ENCODE measurements at regions not wholly inside any gene's neighbourhood (a gene's known extent, or its start where the extent isn't known, plus 50 kb on each side); places are given as distances from the start of the nearest gene placed in this dataset.
A peak's percentile ranks its signal among the peaks of the same experiment; 100 is the strongest.

DNA sequence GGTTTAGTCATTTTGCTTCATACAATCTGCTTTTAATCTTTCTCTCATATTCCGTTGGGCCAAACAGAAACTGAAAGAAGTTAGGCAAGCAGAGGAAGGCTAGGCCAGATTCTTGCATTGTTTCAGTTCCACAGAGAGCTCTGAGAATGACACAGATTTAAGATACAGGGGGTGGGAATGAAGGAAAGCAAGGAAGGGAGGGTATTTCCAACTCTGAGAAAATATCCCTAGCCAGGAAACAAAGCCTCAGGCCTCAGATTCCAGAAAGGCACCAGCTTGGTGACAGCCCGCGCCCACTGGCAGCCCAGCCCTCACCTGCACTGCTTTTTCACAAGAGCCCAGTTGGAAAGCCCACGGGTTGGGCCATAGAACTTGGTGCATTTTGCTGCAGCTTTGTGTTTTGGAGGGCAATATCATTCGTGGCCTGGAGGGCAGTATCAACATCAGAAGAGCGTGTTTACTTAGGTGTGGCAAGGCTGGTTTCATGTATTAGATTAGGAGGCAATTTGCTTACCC lies 63.5 kb downstream of the ENC1 start:
- no peak for DNase-seq

DNA sequence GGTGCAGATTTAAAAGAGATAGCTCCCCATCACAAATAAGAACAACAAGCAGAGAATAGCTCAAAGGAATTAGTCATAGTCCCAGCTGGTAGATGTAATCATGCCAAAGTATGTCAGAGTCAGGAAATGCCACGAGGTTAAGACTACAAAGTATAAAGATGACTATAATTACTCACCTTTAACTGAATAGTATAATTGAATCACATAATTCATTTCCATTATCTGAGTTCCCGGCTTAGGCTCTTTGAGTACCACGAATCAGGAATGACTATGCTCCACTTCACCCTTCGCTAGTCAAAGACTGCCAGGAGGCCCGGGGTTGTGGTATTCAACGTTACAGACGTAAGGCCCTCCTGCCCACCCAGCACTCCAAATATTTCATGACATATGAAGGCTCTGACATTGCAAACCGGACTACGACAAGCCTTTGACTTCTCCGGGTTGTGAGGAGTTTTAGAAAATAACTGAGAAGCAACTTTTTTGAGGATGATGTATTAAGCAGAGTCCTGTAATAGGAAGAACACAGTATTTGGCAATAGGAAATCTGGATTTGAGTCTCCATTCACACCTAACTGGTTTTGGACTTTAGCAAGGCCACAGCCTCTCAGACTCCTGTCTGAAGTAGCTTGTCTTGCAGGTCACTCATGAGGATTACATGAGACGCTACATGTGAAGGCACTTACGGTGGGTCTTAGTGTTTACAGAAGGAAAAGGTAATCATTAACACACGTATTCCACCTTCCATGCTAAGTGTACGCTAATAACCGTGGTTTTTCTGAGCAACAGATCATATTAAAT lies 64.6 kb downstream of the ENC1 start:
- no peak for DNase-seq

DNA sequence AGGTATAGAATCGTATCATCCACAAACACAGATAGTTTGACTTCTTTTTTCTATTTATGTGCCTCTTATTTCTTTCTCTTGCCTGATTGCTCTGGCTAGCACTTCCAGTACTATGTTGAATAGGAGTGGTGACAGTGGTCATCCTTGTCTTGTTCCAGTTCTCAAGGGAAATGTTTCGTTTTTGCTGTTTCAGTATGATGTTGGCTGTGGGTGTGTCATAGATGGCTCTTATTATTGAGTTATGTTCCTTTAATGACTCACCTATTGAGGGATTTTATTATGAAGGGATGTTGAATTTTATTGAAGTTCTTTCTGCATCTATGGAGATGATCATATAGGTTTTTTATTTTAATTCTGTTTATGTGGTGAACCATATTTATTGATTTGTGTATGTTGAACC lies 70.3 kb downstream of the ENC1 start:
- DNase-seq: no peak

DNA sequence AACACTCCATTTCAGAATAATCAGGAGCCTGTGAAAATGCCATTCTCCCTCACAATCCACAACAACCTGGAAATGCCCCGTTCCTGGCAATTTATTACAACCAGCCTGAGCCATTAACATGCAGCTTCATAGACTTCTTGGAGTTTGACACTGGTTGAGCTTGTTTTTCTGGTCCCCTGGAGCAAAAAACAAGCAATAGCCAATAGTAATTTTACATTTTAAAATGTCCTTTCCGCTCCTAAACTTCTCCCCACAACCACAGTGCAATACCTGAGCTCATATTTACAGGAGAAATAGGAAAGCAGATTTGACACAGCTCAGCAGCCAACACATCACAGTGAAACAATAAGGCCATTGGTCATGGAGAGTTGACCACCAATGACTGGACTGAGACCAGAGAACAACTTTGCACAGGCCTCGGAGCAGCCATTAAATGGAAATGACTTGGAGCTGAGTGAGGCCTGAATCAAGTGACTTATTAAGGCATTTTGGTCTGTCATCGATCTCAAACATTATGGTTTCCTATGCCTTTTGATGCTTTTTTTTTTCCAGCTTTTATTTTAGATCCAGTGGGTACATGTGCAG lies 73.0 kb downstream of the ENC1 start:
- DNase-seq: no peak

DNA sequence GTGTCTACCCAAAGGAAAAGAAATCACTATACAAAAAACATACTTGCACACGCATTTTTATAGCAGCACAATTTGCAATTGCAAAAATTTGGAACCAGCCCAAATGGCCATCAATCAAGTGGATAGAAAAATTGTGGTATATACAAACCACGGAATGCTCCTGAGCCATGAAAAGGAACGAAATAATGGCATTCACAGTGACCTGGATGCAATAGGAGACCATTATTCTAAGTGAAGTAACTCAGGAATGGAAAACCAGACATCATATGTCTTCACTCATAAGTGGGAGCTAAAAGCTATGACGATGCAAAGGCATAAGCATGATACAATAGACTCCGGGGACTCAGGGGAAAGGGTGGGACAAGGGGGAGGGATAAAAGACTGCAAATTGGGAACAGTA lies 78.4 kb downstream of the ENC1 start:
- no peak for DNase-seq

DNA sequence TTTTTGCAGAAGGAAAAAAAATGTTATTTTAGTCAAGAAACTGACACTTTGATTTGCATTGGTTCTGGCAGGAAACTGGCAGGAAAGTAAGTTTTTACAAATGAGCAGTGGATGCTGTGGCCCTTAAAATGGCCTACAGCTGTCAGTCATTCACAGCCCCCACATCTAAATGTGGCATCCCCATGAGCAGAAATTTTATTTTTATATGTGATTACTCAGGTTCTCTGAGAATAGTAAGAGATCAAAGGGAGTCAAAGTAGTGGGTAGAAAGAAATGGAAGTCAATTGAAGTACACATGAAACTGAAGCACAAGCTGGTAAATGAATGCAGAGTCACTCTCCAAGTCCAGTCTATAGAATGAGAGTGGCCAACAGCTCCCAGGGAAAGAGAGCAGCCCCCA lies 80.3 kb downstream of the ENC1 start:
- DNase-seq: no peak

DNA sequence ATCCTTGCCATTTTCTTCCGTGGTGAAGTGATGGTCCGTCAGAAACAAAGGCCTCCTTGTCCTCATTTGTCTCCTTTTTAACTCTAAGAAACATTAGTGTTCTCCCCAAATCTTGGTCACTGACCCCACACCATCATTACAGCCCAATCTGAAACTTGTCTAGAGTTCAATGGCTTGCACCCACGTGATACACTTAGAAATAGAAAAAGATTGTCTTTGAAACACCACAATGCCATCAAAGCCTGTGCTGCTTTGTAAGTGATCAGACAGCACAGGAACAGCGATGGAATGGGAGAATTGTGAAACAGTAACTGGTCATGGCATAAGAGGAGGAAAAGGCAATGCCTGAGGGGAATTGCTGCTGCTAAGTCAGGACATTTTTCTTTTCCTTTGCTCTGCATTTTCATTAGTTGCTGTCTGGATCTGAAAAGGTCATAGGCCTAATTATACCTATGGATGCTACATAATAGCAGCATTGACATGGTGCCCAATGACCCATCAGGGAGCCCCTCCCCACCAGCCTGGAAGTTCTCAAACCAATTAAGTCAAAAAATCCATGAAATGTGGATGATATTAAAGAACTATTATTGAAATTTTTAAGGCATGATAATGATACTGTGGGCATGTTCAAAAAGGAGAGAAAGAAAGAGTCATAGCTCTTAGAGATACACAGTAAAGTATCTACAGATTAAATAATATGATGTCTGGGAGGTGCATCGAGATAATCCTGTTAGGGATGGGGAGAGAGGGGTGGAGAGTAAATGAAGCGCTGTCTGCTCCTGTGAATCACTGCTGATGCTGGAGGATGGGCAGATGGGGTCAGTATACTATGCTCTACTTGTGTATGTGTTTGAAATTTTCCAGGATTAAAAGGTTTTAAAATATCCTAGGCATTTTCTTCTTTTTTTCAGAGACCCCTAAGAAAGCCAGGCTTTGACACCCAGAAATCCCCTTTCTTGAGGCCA lies 83.6 kb downstream of the ENC1 start:
- no peak for DNase-seq

DNA sequence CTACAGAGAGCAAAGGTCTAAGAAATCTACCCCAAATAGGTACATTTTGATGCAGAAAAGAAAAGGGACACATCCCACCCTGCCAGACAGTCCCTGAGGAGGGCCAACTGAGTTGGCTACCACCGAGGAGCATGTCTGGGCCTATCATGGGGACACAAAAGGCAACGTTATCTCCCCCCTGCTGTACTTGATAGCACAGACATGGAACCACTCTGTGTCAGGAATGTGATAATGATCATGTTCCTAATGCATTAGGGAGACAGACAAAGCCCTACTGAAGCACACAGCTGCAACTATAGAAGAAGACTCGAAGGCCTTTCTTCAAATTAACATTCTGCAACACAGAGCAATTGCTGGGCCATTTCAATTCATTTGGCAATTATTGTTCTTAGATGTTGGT lies 84.5 kb downstream of the ENC1 start:
- no peak for DNase-seq

DNA sequence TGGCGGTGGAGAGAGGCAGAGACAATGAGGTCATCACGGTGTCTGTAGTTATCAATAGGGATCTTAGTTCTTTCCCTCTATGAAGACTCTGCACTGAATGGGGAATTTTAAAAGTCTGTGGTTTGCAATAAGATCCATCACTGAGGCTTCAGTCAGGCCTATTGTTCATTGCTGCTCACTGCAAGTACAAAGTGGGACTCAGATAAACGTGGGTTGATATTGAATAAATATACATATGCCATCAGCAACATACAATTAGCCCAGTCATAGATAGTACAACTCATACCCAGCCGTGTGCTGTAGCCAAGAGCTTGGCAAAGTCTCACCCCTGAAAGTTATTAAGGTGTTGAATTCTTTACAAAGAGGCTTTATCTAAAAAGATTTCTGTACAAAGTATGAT lies 88.4 kb downstream of the ENC1 start:
- no peak for DNase-seq

DNA sequence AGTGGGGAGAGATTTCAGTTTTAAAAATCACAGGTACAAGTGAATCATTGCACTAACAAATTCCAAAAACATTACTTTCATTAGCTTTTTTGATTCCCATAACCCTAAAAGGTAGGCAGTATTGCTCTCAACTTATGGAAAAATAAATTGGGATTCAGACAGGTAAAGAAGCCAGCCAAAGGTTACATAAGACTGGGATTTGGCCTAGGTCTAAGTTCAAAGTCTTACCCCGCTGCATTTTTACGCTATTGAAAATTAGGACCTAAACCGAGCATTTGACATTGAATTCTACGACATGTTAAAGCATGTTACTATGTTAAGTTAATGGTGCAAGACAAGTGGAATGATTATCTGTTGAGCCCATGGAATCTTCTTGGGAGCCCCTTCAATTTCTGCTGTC lies 89.6 kb downstream of the ENC1 start:
- DNase-seq: no peak

DNA sequence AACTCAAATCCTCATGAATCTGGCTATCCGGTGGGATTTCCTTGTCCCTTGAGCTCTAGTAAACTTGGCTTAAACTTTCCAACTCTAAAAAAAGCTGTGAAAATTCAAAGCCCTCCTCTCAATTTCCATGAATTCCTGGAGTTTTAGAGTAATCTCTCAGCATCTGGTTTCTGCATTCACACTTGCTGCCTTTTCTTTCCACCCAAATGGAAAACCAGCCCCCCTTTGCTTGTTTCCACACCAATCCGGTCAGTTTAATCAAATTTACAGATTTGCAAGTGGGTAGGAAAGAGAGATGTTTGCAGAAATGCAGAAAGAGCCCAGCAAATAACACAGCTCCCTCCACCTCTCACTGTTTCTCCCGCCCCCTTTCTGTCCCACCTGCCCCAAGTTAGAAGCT lies 91.1 kb downstream of the ENC1 start:
- no peak for DNase-seq

DNA sequence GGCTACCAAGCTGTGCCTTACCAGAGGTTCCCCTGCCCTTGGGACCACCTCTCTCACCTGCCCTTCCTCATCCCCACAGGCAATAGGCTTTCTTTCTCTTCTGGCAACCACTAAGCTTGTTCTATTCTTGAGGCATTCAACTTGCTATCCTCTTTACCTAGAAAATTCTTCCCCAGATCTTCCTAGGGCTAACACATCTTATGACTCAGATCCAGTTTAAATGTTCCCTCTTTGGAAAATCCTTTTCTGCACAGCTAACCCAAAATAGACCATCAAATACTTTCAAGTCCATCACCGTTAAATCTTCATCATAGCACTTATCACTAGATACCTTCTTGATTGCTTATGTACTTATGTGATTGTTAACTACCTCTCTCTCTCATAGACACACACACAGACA lies 93.7 kb downstream of the ENC1 start:
- no peak for DNase-seq

DNA sequence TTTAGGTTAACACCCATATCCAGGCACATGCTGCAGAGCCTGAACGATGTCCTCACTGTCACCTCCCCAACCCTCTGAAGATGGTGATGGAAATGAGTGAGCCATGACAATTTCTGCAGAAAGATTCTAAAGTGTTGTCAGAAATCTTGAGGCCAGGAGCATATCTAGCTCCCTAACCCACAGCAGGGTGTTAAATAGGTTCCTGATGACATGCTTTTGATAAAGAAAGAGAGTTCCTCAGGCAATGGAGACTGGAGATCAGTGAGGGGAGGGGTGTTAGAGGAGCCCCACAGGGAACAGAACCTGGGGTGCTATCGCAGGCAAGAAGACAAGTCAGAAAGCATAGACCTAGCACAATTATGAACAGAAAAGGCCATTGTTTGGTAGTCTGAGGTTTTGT lies 95.7 kb downstream of the ENC1 start:
- no peak for DNase-seq

DNA sequence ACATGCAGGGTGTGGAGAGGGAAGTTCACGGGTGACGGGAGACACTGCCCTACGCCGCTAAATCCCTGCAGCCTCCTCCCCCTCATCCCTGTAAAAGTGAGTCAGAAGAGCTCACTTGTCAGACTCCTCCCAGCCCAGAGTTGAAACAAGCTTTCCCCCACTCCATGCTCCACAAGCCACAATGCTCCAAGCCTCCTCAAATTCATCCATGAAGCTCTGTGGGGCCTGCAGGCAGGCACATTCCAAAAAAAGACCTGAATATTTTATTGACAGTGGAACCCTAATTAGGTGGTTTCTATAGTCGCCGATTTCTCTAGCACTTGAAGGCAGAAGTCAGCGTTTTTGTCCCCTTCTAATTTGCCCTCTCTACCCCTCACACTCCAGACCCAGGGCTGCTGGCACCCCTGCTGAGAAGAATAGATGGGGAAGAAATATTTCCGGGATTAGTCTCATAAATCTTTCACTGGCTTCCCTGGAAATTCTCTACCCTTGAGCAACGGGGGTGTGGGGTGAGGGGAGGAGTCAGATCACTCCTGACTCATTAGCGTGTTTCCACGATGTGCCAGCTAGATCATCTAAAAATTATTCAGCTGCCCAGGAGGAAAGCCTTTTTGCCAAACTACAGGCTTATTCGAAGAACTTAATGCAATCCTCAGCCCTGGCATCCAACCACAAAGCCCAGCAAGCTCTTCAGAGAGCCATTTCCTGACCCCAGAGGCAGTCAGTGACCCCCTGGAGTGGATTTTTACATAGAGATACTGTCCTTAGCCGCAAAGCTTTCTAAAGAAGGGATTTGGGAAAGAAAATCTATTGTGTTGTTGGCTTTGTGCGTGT lies 97.1 kb downstream of the ENC1 start:
- peak; percentile 43 for DNase-seq

DNA sequence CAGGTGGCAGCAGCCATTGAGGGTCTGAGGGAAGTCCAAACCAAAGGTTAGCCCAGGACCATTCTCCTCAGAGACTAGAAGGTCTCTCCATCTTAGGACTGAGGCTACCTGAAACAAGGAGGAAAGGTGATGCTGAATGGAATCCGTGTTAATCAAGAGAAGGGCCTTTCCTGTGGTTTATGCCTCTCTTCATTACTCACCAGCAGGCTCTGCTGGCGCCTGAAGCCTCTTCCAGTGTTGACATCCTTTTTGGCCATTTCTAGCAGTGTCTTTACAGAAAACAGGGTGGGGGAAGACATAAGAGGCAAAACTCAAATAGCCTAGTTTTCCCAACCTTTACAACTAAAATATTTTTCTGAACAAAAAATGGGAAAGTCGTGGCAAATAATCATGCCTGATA lies 98.0 kb downstream of the ENC1 start:
- no peak for DNase-seq

DNA sequence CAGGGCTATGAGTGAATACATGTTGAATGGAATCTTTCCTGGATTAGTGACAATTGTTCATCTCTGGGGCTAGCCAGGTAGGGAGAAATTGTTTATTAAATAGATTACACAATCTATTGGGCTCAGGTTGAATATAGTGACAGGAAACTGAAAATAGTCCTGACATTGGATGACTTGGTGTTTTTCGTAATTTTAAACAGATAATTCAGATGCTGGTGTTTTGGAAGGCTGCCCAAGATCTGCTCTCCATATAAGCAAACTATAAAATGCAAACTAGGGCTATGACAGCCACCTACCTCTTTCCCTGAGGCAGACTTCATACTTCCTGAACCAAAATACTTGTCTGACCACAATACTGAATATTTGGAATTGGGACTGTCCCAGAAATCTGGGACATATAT lies 99.1 kb downstream of the ENC1 start:
- no peak for DNase-seq

DNA sequence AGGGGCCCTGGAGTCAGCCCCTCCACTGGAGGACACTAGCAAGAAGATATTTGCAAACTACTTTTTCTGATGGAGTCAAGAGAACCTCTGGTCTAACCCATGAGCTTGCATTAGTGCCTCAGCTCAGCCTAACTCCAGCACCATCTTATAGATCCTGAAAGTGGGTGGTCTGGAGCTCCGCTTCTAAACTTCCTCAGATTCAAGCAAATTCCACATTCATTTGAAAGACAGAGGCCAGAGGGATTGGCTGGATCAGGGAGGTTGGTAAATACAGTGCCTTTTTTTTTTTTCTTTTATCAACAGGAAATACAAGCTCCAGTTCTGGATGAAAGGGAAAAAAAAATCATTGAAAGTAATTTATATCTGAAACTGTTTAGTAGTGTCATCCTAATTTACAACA lies 99.9 kb downstream of the ENC1 start:
- no peak for DNase-seq

DNA sequence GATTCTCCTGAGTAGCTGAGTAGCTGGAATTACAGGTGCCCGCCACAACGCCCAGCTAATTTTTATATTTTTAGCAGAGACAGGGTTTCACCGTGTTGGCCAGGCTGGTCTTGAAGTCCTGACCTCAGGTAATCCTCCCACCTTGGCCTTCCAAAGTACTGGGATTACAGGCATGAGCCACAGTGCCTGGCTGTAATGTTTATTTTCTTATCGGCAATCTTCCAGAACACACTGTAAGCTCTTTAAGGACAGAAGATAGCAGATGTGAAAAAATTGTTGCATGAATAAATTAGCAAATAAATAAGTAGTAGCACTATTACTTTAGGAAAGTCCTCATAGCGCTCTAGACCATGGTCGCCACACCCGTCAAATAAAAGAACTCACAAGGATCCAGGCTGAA lies 100.5 kb downstream of the ENC1 start:
- DNase-seq: no peak

DNA sequence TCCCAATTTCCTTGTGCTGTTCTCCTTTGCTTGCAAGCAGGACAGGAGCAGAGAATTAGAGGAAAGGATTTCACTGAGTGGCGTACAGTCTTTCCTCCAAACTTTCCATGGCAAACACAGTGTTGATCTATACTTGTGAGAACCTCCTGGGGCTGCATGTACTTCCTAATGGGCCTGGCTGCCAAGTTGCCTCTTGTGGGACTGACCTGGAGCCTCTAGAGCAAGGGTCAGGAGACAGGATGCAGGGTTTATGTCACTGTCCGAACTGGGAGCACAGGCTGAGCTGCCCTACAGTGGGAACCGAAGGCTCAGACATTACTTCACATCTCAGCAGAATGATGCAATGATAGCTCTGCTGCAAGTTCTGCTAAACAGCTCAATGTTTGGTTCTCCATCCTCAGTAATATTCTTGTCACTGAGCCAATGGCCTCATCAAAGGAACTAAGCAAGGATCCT lies 102.3 kb downstream of the ENC1 start:
- peak; percentile 53 for DNase-seq

DNA sequence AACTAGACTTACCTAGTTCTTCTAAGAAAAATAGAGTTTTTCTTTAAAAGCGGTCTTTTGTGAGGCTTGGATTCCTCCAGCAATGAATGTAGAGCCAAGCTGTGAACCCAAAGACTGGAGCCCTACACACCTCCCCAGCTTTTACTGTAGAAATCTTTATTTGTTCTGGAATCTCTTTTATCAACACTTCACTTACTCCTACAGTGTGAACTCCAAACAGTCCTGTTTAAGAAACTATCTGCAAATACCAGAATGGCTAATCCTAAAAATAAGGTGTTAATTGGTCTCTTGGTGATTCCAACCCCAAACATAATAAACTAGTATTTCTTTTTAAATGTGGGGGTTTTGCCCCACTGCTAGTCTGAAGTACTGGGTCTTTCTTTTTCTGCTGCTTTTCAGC lies 103.9 kb downstream of the ENC1 start:
- DNase-seq: no peak

DNA sequence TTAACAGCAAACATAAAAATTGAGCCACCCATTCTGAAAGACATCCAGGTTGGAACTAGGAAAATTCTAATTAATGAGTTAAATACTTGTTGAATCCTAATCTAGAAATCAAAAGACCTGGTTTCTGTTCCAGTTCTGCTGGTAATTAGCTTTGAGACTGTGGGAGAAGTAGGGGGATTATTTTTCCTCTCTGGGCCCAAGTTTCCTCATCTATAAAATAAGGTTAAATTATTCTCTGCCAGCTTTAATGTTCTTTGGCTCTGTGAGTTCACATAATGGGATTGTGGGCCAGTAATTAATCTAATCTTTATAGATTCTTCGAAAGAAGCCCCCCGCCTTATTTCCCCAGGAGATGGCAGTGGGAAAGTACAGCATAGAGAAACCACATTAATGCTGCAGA lies 104.6 kb downstream of the ENC1 start:
- DNase-seq: no peak

DNA sequence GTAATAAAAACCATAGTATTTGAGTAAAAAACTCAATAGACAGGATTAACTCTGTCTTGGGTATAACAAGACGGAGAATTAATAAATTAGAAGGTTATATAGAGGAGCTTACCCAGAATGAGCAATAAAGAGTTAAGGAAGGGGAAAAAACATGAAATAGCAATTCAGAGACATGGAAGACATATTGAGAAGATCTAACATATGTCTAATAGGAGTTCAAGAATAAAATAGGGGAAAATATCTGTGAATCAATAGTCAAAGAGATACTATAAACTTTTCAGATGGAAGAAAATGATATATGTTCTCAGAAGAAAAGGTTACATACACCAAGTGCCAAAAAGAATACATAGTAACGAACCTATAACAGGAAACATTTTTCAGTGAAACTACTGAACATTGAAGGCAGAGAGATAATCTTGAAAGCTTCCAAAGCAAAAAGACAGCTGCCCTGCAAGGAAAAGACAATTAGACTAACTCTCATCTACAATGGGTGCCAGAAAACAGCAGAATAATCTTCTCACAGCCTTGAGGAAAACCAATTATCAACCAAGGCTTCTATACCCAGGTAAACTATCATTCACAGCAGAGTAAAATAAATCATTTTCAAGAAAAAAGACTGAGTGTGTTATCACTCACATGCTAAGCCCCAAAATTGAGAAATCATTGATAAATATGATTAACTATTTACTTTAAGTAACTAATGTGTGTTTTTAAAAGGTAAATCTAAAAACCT lies 106.0 kb downstream of the ENC1 start:
- DNase-seq: no peak
